ENCODE measurements at regions not wholly inside any gene's neighbourhood (a gene's known extent, or its start where the extent isn't known, plus 50 kb on each side); places are given as distances from the start of the nearest gene placed in this dataset.
A peak's percentile ranks its signal among the peaks of the same experiment; 100 is the strongest.

- Histone ChIP-seq H3K27me3 (ENCODE audit: control insufficient read depth in 2 of 2, insufficient read depth in 2 of 2, low read length in 2 of 2) (no peaks in the 10 kb centered on the region), H3K9me1 (ENCODE audit: control insufficient read depth, insufficient read depth, low read length) (no peaks in the 10 kb centered on the region), H3K79me2 (ENCODE audit: control insufficient read depth, insufficient read depth, low read length) (no peaks in the 10 kb centered on the region), H3K36me3 (ENCODE audit: control insufficient read depth, insufficient read depth, low read length) (no peaks in the 10 kb centered on the region), H3K9ac (ENCODE audit: insufficient read depth in 1 of 2, low read depth in 2 of 2, low read length in 2 of 2) (no peak overlapping the region), H3K27ac (ENCODE audit: extremely low read depth, low read depth, low read length) (no peak overlapping the region), H2AFZ (ENCODE audit: low read depth, low read length) (no peak overlapping the region), H3K4me2 (ENCODE audit: insufficient read depth, low read length) (no peak overlapping the region), H3K4me3 (no peak overlapping the region), H3K4me1 (replicated peaks in 1 of 2; ENCODE audit: control insufficient read depth in 2 of 2, insufficient read depth in 2 of 2, low read length in 2 of 2) (no peaks in the 10 kb centered on the region), H4K20me1 (replicated peaks; ENCODE audit: control insufficient read depth, insufficient read depth, low read length) (no peaks in the 10 kb centered on the region), H3K9me3 (replicated peaks; ENCODE audit: control insufficient read depth, insufficient read depth, low read depth, low read length) (no peaks in the 10 kb centered on the region)
- BruUV-seq (replicated peaks): no TSS peak
- TF ChIP-seq ZNF445 (CRISPR knock-in tag; IDR thresholded peaks at IDR 0.05; ENCODE audit: low read depth): no peak
- no peak for TF ChIP-seq ZBTB49 (CRISPR knock-in tag; IDR thresholded peaks at IDR 0.05; ENCODE audit: borderline replicate concordance)
- in situ Hi-C loops (cut with MboI): no loop called here
- CTCF ChIA-PET (ENCODE audit: low intra/inter-chr PET ratio): no interaction called here
- ATAC-seq (no peak), FAIRE-seq (no peak), DNase-seq (ENCODE audit: extremely low read depth in 1 of 4, low spot score in 3 of 4) (no peak)
- intact Hi-C loops (cut with micrococcal nuclease): no loop called here
- POLR2A ChIA-PET: no interaction called here
- 49% methylated on average over 5 of the region's 5 CpGs for WGBS (ENCODE audit: insufficient coverage, low coverage, missing lambda C conversion rate)
These were observed 78.9 kb upstream of the THRB start for GRCh38 chr3:24573576-24573975.

- in situ Hi-C loops (cut with MboI): no loop called here
- FAIRE-seq (no peak), DNase-seq (ENCODE audit: extremely low read depth in 1 of 4, low spot score in 3 of 4) (no peak), ATAC-seq (no peak)
- Histone ChIP-seq H3K9ac (ENCODE audit: insufficient read depth in 1 of 2, low read depth in 2 of 2, low read length in 2 of 2) (no peak overlapping the region), H3K4me3 (no peak overlapping the region), H4K20me1 (replicated peaks; ENCODE audit: control insufficient read depth, insufficient read depth, low read length) (no peaks in the 10 kb centered on the region), H2AFZ (ENCODE audit: low read depth, low read length) (peak overlapping the region; percentile 90; the same call in 1 of the 2 replicates), H3K27ac (ENCODE audit: extremely low read depth, low read depth, low read length) (no peak overlapping the region), H3K9me3 (replicated peaks; ENCODE audit: control insufficient read depth, insufficient read depth, low read depth, low read length) (no peaks in the 10 kb centered on the region), H3K4me1 (replicated peaks in 1 of 2; ENCODE audit: control insufficient read depth in 2 of 2, insufficient read depth in 2 of 2, low read length in 2 of 2) (peaks cover 6 to 7% of the 10 kb centered on the region in 2 experiments; a peak in 4 of 5 replicates), H3K36me3 (ENCODE audit: control insufficient read depth, insufficient read depth, low read length) (no peaks in the 10 kb centered on the region), H3K79me2 (ENCODE audit: control insufficient read depth, insufficient read depth, low read length) (no peaks in the 10 kb centered on the region), H3K27me3 (ENCODE audit: control insufficient read depth in 2 of 2, insufficient read depth in 2 of 2, low read length in 2 of 2) (no peaks in the 10 kb centered on the region), H3K4me2 (ENCODE audit: insufficient read depth, low read length) (no peak overlapping the region), H3K9me1 (ENCODE audit: control insufficient read depth, insufficient read depth, low read length) (no peaks in the 10 kb centered on the region)
- WGBS (ENCODE audit: insufficient coverage, low coverage, missing lambda C conversion rate): 70% methylated on average over 1 of the region's 1 CpG
- CTCF ChIA-PET (ENCODE audit: low intra/inter-chr PET ratio): no interaction called here
- POLR2A ChIA-PET: no interaction called here
- no TSS peak for BruUV-seq (replicated peaks)
- TF ChIP-seq ZNF316 (IDR thresholded peaks at IDR 0.05) (peak; percentile 90), OTX1 (CRISPR knock-in tag; IDR thresholded peaks at IDR 0.05) (no peak), C11orf30 (IDR thresholded peaks at IDR 0.05; ENCODE audit: low read depth) (peak; percentile 71)
- intact Hi-C loops (cut with micrococcal nuclease): loop anchor here (5.0 kb wide), 1 partner anchor 226 kb away; no protein-coding TSS in a partner anchor
These were observed 83.7 kb upstream of the THRB start for GRCh38 chr3:24578324-24578723.

Data from K562 (cell line).